ENCODE measurements at regions not wholly inside any gene's neighbourhood (a gene's known extent, or its start where the extent isn't known, plus 50 kb on each side); places are given as distances from the start of the nearest gene placed in this dataset.

DNA sequence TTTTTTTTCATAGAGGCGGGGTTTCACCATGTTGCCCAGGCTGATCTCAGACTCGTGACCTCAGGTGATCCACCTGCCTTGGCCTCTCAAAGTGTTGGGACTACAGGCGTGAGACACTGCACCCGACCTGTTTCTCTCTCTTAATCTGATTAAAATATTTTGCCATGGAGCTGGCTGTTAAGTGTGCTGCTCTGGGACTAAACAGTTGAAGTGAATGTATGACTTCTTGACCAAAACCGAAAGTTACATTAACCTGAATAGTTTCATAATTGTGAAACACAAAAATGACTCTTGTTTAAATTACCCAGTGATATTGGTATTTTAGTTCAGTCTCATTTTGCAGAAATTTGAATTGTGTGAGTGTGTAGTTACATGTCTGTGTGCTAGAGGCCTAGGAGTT is 2548.6 kb downstream of the PCDH7 start:
- H3K4me2 ChIP-seq (ENCODE audit: low read length), result no peak overlapping the region
- no peaks in the 10 kb centered on the region for H3K36me3 ChIP-seq (ENCODE audit: insufficient read depth, low read length)
- no peaks in the 10 kb centered on the region for H3K79me2 ChIP-seq (ENCODE audit: insufficient read depth, low read length)
- no peak overlapping the region for H3K27ac ChIP-seq (ENCODE audit: low read depth, low read length, poor library complexity, severe bottlenecking)
- no peaks in the 10 kb centered on the region for H3K9me3 ChIP-seq (ENCODE audit: low read length)
- H3K4me3 ChIP-seq (ENCODE audit: low read depth, low read length, poor library complexity, severe bottlenecking), result no peak overlapping the region
- no peaks in the 10 kb centered on the region for H3K4me1 ChIP-seq (ENCODE audit: insufficient read depth, low read length, severe bottlenecking)
- H3K9ac ChIP-seq (ENCODE audit: low read length), result no peak overlapping the region
- H3K27me3 ChIP-seq (ENCODE audit: insufficient read depth, low read length), result no peaks in the 10 kb centered on the region
- TF ChIP-seq EZH2 (IDR thresholded peaks at IDR 0.05; ENCODE audit: borderline replicate concordance, low read length), result no peak
- TF ChIP-seq, protein P1, sequence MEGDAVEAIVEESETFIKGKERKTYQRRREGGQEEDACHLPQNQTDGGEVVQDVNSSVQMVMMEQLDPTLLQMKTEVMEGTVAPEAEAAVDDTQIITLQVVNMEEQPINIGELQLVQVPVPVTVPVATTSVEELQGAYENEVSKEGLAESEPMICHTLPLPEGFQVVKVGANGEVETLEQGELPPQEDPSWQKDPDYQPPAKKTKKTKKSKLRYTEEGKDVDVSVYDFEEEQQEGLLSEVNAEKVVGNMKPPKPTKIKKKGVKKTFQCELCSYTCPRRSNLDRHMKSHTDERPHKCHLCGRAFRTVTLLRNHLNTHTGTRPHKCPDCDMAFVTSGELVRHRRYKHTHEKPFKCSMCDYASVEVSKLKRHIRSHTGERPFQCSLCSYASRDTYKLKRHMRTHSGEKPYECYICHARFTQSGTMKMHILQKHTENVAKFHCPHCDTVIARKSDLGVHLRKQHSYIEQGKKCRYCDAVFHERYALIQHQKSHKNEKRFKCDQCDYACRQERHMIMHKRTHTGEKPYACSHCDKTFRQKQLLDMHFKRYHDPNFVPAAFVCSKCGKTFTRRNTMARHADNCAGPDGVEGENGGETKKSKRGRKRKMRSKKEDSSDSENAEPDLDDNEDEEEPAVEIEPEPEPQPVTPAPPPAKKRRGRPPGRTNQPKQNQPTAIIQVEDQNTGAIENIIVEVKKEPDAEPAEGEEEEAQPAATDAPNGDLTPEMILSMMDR (IDR thresholded peaks at IDR 0.05; ENCODE audit: low read length), result no peak
- H4K20me1 ChIP-seq (ENCODE audit: insufficient read depth, low read length), result no peaks in the 10 kb centered on the region
- no peak overlapping the region for H2AFZ ChIP-seq (ENCODE audit: low read length)
- H3F3A ChIP-seq (ENCODE audit: insufficient read depth, low read length), result no peaks in the 10 kb centered on the region
- no peaks in the 10 kb centered on the region for H3K9me2 ChIP-seq (ENCODE audit: low read depth, low read length)

DNA sequence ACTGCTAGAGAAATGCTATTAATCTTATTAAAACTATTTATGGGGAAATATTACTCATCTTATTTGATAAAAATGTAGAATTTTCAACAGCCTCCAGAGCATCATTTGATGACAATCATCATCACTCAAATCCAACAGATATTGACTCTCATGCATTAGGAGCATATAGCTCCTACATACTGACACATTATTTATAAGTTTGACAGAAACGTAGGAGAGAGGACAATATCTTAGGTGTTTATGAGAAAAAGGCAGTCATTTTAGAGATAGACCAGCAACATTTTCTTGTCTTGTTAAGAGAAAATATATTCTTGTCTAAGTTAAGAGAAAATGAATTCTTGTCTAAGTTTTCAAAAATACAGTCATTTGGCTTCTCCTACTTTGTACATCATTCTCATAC is 2550.2 kb downstream of the PCDH7 start:
- TF ChIP-seq EZH2 (IDR thresholded peaks at IDR 0.05; ENCODE audit: borderline replicate concordance, low read length), result no peak
- TF ChIP-seq, protein P1 (IDR thresholded peaks at IDR 0.05; ENCODE audit: low read length), result no peak
- Histone ChIP-seq H3K9me3 (ENCODE audit: low read length) (no peaks in the 10 kb centered on the region), H3K79me2 (ENCODE audit: insufficient read depth, low read length) (no peaks in the 10 kb centered on the region), H3K27me3 (ENCODE audit: insufficient read depth, low read length) (no peaks in the 10 kb centered on the region), H4K20me1 (ENCODE audit: insufficient read depth, low read length) (no peaks in the 10 kb centered on the region), H3K36me3 (ENCODE audit: insufficient read depth, low read length) (no peaks in the 10 kb centered on the region), H3F3A (ENCODE audit: insufficient read depth, low read length) (no peaks in the 10 kb centered on the region), H2AFZ (ENCODE audit: low read length) (no peak overlapping the region), H3K4me2 (ENCODE audit: low read length) (no peak overlapping the region), H3K9me2 (ENCODE audit: low read depth, low read length) (no peaks in the 10 kb centered on the region), H3K4me3 (ENCODE audit: low read depth, low read length, poor library complexity, severe bottlenecking) (no peak overlapping the region), H3K9ac (ENCODE audit: low read length) (no peak overlapping the region), H3K4me1 (ENCODE audit: insufficient read depth, low read length, severe bottlenecking) (no peaks in the 10 kb centered on the region), H3K27ac (ENCODE audit: low read depth, low read length, poor library complexity, severe bottlenecking) (no peak overlapping the region)

DNA sequence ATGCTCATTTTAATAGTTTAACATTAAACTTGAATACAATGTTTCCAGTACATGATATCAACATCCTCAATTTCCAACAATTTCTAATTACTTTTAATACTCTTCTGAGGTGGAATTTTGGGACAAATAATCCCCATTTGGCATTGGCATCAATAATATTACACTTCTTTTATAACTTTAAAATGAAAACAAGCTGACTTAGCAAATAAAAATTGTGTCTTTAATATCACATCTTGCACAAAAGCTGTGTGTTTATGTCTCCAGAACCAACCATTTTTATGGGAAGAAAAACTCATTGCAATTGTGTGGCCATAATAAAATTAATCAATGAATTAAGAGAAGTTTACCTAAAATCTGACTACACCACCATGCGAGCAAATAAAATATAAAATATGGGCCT is 2552.6 kb downstream of the PCDH7 start:
- H3K4me3 ChIP-seq (ENCODE audit: low read depth, low read length, poor library complexity, severe bottlenecking), result no peak overlapping the region
- no peak for TF ChIP-seq EZH2 (IDR thresholded peaks at IDR 0.05; ENCODE audit: borderline replicate concordance, low read length)
- TF ChIP-seq, protein P1 (IDR thresholded peaks at IDR 0.05; ENCODE audit: low read length), result no peak

More for the DNA sequence above, 2552.6 kb downstream of the PCDH7 start:
- Histone ChIP-seq H3K4me1 (ENCODE audit: insufficient read depth, low read length, severe bottlenecking) (no peaks in the 10 kb centered on the region), H3K36me3 (ENCODE audit: insufficient read depth, low read length) (no peaks in the 10 kb centered on the region), H4K20me1 (ENCODE audit: insufficient read depth, low read length) (no peaks in the 10 kb centered on the region), H3K9me3 (ENCODE audit: low read length) (no peaks in the 10 kb centered on the region), H3K4me2 (ENCODE audit: low read length) (no peak overlapping the region), H3K9ac (ENCODE audit: low read length) (no peak overlapping the region), H3K79me2 (ENCODE audit: insufficient read depth, low read length) (no peaks in the 10 kb centered on the region), H2AFZ (ENCODE audit: low read length) (no peak overlapping the region), H3K27ac (ENCODE audit: low read depth, low read length, poor library complexity, severe bottlenecking) (no peak overlapping the region), H3K27me3 (ENCODE audit: insufficient read depth, low read length) (no peaks in the 10 kb centered on the region), H3F3A (ENCODE audit: insufficient read depth, low read length) (no peaks in the 10 kb centered on the region), H3K9me2 (ENCODE audit: low read depth, low read length) (no peaks in the 10 kb centered on the region)

All from OCI-LY1 (cell line).